Naive B cell (primary cell): ENCODE measurements at regions not wholly inside any gene's neighbourhood (a gene's known extent, or its start where the extent isn't known, plus 50 kb on each side); places are given as distances from the start of the nearest gene placed in this dataset.
A peak's percentile ranks its signal among the peaks of the same experiment; 100 is the strongest.

Source experiments
- ATAC-seq, 2 donors: fragments of 150-1000 bp; cut with Tn5 transposase; 2 replicates each; pipeline ENCODE4 v1.10.0; 2021; ENCODE audit warnings: low read depth in 2 of 2, mild to moderate bottlenecking in 2 of 2, moderate library complexity in 2 of 2
- DNase-seq: peaks from one replicate; pipeline ENCODE4 v3.0.0; 2022
- H3K27ac Mint-ChIP-seq, 6 donors: one replicate each; pipeline ENCODE4 v1.8.0; 2020 to 2022; ENCODE audit warnings: mild to moderate bottlenecking in 6 of 6, mixed read lengths in 6 of 6, moderate library complexity in 5 of 6, inconsistent platforms in 2 of 6
- H3K27me3 Mint-ChIP-seq, 3 donors: one replicate each; pipeline ENCODE4 v1.8.0; 2021 to 2022; ENCODE audit warnings: mixed read lengths in 3 of 3, mild to moderate bottlenecking in 1 of 3
- H3K36me3 Mint-ChIP-seq, 2 donors: one replicate each; pipeline ENCODE4 v1.8.0; 2020 to 2022; ENCODE audit warnings: mixed read lengths in 2 of 2, inconsistent platforms in 1 of 2, mild to moderate bottlenecking in 1 of 2
- H3K4me1 Mint-ChIP-seq, 3 donors: one replicate each; pipeline ENCODE4 v1.8.0; 2020 to 2022; ENCODE audit warnings: mixed read lengths in 3 of 3, inconsistent platforms in 1 of 3, mild to moderate bottlenecking in 1 of 3, moderate library complexity in 1 of 3
- H3K4me3 Mint-ChIP-seq, 8 donors: one replicate each; pipeline ENCODE4 v1.8.0; 2020 to 2022; ENCODE audit warnings: mild to moderate bottlenecking in 8 of 8, mixed read lengths in 8 of 8, moderate library complexity in 8 of 8, inconsistent platforms in 2 of 8
- H3K9me3 Mint-ChIP-seq, 7 donors: one replicate each; pipeline ENCODE4 v1.8.0; 2020 to 2022; ENCODE audit warnings: mixed read lengths in 7 of 7, mild to moderate bottlenecking in 5 of 7, inconsistent platforms in 2 of 7, moderate library complexity in 1 of 7

DNA sequence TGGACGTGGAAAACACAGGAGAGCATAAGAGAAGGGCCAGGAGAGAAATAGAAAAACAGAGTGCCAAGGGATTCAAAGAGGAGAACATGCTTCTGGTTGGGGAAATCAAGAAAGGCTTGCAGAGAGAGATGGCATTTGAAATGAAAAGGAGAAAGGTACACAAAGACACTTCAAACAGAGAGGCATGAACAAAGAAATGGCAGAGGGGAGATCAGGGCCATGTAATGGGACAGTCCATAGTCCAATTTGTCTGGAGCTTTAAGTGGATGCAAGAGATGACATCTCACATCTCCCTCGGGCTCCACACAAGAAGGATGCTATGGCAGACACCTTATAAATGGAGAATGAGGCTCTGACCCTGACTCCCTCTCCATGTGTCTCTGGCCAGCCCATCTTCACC is 331.1 kb downstream of the MLLT3 start:
- H3K4me3 Mint-ChIP-seq, result peak overlapping the region in 1 of 8 donors; percentile 55
- H3K27ac Mint-ChIP-seq, result peak overlapping the region in 2 of 6 donors; percentile 5 to 16
- H3K4me1 Mint-ChIP-seq, result peaks cover 3 to 15% (median 4%) of the 10 kb centered on the region in 3 donors
- DNase-seq, result no peak
- peaks cover 0 to 9% of the 10 kb centered on the region in 2 donors for H3K36me3 Mint-ChIP-seq
- peaks cover 0 to 8% (median 3%) of the 10 kb centered on the region in 7 donors for H3K9me3 Mint-ChIP-seq
- ATAC-seq, result no peak
- H3K27me3 Mint-ChIP-seq, result peaks cover 4 to 35% (median 34%) of the 10 kb centered on the region in 3 donors

DNA sequence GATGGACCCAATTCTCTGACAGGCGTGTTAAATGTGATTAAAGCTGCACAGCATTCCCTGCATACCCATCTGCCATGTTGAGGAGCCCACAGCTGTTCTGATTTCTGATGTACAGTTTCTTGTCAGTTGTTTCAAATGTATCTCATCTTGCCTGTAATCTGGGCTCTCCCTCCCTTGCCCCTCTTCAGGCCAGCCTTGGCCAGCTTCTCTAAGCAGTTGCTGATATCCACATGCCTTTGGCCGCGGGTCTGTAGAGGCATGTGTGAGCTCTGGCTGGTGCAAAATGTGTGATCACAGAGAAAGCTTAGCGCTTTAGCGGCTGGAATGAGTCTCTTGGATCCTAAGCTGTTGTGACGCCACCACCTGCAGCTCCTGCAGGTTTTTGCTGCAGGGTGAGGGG is 332.0 kb downstream of the MLLT3 start:
- Mint-ChIP-seq H3K27me3 (peaks cover 4 to 35% (median 34%) of the 10 kb centered on the region in 3 donors), H3K27ac (peak overlapping the region in 1 of 6 donors; percentile 34), H3K9me3 (peaks cover 0 to 8% (median 3%) of the 10 kb centered on the region in 7 donors), H3K4me1 (peaks cover 4 to 19% (median 6%) of the 10 kb centered on the region in 3 donors), H3K36me3 (peaks cover 0 to 9% of the 10 kb centered on the region in 2 donors), H3K4me3 (peak overlapping the region in 1 of 8 donors; percentile 21)
- ATAC-seq, result no peak
- no peak for DNase-seq

DNA sequence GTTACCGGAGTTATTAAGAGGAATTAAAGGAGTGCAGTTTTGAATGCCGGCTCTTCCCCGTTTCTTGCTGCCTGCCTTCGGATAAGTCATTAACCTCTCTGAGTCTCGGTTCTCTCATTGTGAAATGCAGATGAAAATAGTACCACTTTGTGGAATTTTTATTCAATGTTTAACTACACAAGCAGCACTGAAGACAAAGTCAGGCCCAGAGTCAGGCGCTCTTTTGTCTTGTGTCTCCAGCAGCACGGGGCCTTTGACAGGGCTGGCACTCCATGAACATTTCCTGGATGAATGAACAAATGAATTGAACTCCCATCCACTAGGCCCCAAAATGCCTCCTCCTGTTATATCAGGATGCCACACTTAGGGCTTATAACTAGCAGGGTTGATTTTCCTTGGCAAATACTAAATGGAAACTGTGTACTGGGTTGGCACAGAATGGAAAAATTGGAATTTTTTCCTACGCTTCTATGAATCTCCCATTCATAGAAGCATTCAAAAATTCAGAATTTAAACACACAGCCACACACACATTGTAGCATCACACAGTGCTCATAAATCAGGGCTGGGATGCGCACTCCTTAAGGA is 332.8 kb downstream of the MLLT3 start:
- H3K4me1 Mint-ChIP-seq, result peaks cover 4 to 19% (median 6%) of the 10 kb centered on the region in 3 donors
- peaks cover 0 to 9% of the 10 kb centered on the region in 2 donors for H3K36me3 Mint-ChIP-seq
- peaks cover 0 to 8% (median 3%) of the 10 kb centered on the region in 7 donors for H3K9me3 Mint-ChIP-seq
- no peak overlapping the region for H3K4me3 Mint-ChIP-seq
- no peak for DNase-seq
- no peak for ATAC-seq
- peak overlapping the region in 1 of 6 donors; percentile 34 for H3K27ac Mint-ChIP-seq
- peaks cover 4 to 35% (median 34%) of the 10 kb centered on the region in 3 donors for H3K27me3 Mint-ChIP-seq

DNA sequence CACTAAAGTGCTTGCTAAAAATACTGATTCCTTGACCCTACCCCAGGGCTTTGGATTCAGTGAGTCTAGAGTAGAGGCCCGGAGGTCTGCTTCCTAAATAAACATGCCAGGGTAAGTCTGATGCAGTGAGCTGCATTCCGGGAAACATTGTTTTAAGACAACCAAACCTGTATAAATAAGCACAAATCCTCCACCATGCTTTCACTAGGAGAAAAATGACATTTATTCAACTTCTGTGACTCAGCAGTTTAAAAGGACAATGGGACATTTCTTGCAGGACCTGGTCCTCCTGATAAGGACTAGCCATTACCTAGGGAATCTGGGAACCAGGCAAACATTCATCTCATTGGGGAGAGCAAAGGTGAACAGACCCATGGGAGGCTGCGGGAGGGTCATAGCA is 335.3 kb downstream of the MLLT3 start:
- Mint-ChIP-seq H3K4me1 (peaks cover 4 to 19% (median 6%) of the 10 kb centered on the region in 3 donors), H3K27ac (no peak overlapping the region), H3K9me3 (peaks cover 0 to 6% (median 2%) of the 10 kb centered on the region in 7 donors), H3K27me3 (peaks cover 0 to 17% (median 15%) of the 10 kb centered on the region in 3 donors), H3K36me3 (peaks cover 0 to 9% of the 10 kb centered on the region in 2 donors), H3K4me3 (peak overlapping the region in 1 of 8 donors; percentile 16)
- no peak for DNase-seq
- no peak for ATAC-seq

DNA sequence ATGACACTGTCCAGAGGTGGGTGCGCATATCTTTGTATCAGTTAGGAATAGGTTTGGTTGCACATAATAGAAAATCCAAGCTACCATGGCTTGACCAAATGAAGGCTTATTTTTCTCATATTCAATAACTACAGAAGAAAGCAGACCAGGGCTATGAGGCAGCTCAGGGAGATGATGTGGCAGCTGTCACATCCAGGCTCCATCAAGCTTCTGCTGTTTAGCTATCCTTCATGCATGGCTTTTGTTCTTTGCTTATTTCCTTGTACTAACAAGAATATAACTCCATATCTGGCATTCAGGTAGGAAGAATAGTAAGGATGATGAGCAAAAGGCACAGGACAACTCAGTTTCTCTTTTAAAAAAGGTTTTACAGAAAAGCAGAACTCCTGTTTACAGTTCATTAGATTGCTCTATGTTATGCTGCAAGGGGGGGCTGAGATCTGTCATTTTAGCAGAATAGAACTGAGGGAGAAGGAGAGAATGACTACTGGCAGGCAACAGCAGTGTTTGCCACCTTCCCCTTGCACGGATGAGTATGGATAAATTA is 336.1 kb downstream of the MLLT3 start:
- DNase-seq (no peak), ATAC-seq (peak in 1 of 2 donors; percentile 39)
- Mint-ChIP-seq H3K9me3 (peaks cover 0 to 3% (median 0%) of the 10 kb centered on the region in 7 donors), H3K27ac (peak overlapping the region in 1 of 6 donors; percentile 45), H3K27me3 (peaks cover 0 to 10% (median 8%) of the 10 kb centered on the region in 3 donors), H3K4me1 (peaks cover 4 to 19% (median 6%) of the 10 kb centered on the region in 3 donors), H3K36me3 (peaks cover 0 to 6% of the 10 kb centered on the region in 2 donors), H3K4me3 (no peak overlapping the region)

DNA sequence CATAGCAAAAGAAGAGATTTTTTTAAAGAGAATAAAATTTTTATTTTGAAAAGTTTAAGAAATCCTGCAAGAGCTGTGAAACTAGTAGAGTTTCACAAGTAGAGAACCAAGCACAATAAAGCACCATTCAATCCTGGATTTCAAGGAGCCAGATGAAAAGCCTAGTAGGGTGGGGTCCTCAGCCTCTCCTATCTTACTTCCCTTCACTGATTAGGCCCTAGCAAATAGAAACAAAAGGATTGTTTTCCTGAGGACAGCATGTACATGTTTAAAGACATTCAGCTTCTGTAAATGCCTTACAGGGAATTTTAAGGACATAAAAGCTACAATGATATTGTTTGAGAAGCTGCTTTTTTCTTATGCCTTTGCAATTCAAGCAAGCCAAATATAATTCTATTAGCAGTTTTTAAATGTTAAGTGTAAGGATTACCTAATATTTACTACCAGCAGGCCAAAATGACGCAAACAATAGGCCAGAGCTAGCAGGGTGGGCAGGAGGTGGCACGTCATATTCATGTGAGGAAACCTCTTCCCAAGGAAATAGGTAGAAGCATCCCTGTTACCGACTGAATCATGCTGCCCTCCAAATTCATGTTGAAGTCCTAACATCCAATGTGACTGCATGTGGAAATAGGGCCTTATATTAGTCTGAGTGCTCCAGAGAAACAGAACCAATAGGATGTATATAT is 337.6 kb downstream of the MLLT3 start:
- DNase-seq, result no peak
- no peak overlapping the region for H3K27ac Mint-ChIP-seq
- H3K27me3 Mint-ChIP-seq, result no peaks in the 10 kb centered on the region
- H3K36me3 Mint-ChIP-seq, result no peaks in the 10 kb centered on the region
- no peak overlapping the region for H3K4me3 Mint-ChIP-seq
- ATAC-seq, result no peak
- peaks cover 4 to 19% (median 6%) of the 10 kb centered on the region in 3 donors for H3K4me1 Mint-ChIP-seq
- H3K9me3 Mint-ChIP-seq, result peaks cover 0 to 2% (median 0%) of the 10 kb centered on the region in 7 donors

DNA sequence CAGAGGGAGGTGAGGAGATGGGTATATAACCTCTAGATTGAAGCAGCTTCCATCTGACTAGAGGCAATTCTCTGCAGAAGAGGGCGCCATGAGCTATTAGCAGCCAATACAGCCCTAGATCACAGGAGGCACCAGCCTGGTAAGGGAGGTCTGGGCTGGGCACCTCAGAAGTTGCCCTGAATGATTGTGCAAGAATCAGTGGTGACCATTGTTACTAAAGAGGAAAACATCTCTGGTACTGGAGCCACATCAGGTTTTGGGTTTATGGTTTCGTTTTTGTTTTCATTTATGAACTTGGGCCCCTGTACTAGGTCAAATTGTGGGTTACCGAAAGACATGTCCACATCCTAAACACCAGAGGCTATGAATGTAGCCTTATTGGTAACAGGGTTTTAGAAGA is 342.0 kb downstream of the MLLT3 start:
- no peak for DNase-seq
- H3K4me1 Mint-ChIP-seq, result no peaks in the 10 kb centered on the region
- no peak overlapping the region for H3K4me3 Mint-ChIP-seq
- H3K36me3 Mint-ChIP-seq, result peaks cover 0 to 7% of the 10 kb centered on the region in 2 donors
- ATAC-seq, result no peak
- no peak overlapping the region for H3K27ac Mint-ChIP-seq
- peaks cover 5 to 28% (median 19%) of the 10 kb centered on the region in 7 donors for H3K9me3 Mint-ChIP-seq
- H3K27me3 Mint-ChIP-seq, result peaks cover 0 to 5% (median 0%) of the 10 kb centered on the region in 3 donors

DNA sequence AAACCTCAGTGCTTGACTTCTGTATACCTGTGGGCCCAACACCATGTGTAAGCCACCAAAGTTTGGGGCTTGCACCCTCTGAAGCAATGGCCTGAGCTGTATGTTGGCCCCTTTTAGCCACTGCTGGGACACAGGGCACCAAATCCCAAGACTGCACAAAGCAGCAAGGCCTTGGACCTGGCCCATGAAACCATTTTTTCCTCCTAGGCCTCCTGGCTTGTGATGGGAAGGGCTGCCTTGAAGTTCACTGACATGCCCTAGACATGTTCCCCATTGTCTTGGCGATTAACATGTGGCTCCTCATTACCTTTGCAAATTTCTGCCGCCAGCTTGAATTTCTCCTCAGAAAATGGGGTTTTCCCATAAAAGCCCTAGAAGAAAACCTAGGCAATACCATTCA is 345.5 kb downstream of the MLLT3 start:
- no peak overlapping the region for H3K27ac Mint-ChIP-seq
- no peak overlapping the region for H3K4me3 Mint-ChIP-seq
- H3K9me3 Mint-ChIP-seq, result peaks cover 5 to 28% (median 22%) of the 10 kb centered on the region in 7 donors
- ATAC-seq (no peak), DNase-seq (no peak)
- peaks cover 5 to 12% (median 11%) of the 10 kb centered on the region in 3 donors for H3K27me3 Mint-ChIP-seq
- H3K36me3 Mint-ChIP-seq, result peaks cover 0 to 8% of the 10 kb centered on the region in 2 donors
- no peaks in the 10 kb centered on the region for H3K4me1 Mint-ChIP-seq

DNA sequence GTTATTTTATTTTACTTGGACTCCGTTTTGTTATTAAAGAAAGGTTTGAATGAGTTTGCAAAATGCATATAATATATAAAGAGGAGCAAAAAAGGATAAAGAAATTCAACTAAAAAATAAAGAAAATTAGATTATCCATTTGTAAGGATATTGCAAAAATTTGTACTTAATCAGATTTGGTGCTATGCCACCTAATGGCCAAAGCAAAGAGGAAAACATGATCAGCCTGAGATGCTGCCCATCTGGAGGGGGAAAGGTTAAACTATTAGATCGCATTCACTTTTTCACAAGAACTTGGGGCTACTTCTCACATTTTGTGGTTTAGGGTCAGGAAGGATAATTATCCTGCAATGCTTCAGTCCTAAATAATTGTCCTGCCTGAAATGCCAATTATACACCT is 350.6 kb downstream of the MLLT3 start:
- no peak for ATAC-seq
- H3K27me3 Mint-ChIP-seq, result peaks cover 5 to 35% (median 12%) of the 10 kb centered on the region in 3 donors

DNA sequence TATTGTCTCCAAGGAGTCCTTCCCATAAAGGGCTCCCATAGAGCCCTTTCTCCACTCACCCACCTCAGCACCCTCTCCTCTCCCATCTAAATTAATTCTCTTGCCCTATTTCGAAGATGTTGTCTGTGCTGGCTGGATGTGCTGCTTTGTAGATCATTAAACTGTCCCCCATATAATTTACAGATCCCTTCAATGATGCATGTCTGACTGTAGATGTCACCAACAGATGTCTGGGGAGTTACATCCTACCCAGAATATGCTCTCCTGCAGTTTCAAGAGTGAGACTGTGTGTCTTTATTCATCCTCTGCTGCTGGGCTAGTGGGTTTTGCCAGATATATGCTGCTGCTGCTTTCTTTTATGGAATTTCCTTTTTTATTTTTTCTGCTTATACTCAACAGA is 351.2 kb downstream of the MLLT3 start:
- no peak for ATAC-seq
- peaks cover 5 to 35% (median 17%) of the 10 kb centered on the region in 3 donors for H3K27me3 Mint-ChIP-seq

More for the DNA sequence above, 350.6 kb downstream of the MLLT3 start:
- Mint-ChIP-seq H3K4me1 (peaks cover 0 to 6% (median 4%) of the 10 kb centered on the region in 3 donors), H3K36me3 (peaks cover 0 to 8% of the 10 kb centered on the region in 2 donors), H3K27ac (no peak overlapping the region), H3K4me3 (no peak overlapping the region), H3K9me3 (peaks cover 2 to 14% (median 10%) of the 10 kb centered on the region in 7 donors)
- DNase-seq, result no peak

DNA sequence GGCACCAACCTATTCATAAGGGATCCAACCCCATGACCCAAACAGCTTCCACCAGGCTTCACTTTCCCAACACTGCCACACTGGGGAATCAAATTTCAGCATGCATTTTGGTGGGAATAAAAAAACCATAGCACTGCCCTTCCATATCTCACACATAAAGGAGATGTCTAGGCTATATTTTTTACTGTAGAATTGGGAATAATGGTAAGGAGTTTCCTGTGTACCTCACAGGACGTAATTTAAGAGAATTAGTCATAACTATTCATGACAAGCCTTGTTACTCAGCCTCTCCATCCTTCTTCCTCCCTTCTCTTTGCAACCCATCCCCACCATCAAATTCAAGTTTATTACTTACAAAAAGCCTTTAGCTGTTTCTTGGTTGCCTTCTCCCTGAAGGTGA is 352.1 kb downstream of the MLLT3 start:
- no peak overlapping the region for H3K27ac Mint-ChIP-seq
- peaks cover 0 to 6% (median 4%) of the 10 kb centered on the region in 3 donors for H3K4me1 Mint-ChIP-seq
- peaks cover 0 to 9% of the 10 kb centered on the region in 2 donors for H3K36me3 Mint-ChIP-seq

More for the DNA sequence above, 351.2 kb downstream of the MLLT3 start:
- Mint-ChIP-seq H3K27ac (no peak overlapping the region), H3K4me3 (no peak overlapping the region), H3K36me3 (peaks cover 0 to 12% of the 10 kb centered on the region in 2 donors), H3K4me1 (peaks cover 0 to 6% (median 4%) of the 10 kb centered on the region in 3 donors), H3K9me3 (peaks cover 3 to 13% (median 8%) of the 10 kb centered on the region in 7 donors)
- no peak for DNase-seq

DNA sequence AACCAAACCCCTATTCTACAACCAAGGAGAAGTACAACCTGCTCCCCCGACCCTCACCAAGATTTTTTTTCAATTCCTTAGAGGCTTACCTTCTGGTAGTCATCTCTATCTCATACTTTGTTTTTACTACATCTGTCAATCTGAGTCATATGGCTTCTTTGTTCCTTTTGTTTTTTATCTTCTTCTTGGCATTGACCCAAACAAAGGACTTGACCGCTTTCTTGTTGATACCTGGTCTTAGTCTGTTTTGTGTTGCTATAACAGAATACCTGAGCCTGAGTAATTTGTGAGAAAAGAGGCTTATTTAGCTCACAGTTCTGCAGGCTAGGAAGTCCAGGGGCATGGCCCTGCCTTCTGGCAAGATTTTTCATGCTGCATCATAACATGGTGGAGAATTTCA is 352.7 kb downstream of the MLLT3 start:
- peaks cover 0 to 6% (median 4%) of the 10 kb centered on the region in 3 donors for H3K4me1 Mint-ChIP-seq

More for the DNA sequence above, 352.1 kb downstream of the MLLT3 start:
- DNase-seq (no peak), ATAC-seq (no peak)
- H3K4me3 Mint-ChIP-seq, result no peak overlapping the region
- peaks cover 0 to 35% (median 25%) of the 10 kb centered on the region in 3 donors for H3K27me3 Mint-ChIP-seq
- H3K9me3 Mint-ChIP-seq, result peaks cover 1 to 11% (median 5%) of the 10 kb centered on the region in 7 donors

DNA sequence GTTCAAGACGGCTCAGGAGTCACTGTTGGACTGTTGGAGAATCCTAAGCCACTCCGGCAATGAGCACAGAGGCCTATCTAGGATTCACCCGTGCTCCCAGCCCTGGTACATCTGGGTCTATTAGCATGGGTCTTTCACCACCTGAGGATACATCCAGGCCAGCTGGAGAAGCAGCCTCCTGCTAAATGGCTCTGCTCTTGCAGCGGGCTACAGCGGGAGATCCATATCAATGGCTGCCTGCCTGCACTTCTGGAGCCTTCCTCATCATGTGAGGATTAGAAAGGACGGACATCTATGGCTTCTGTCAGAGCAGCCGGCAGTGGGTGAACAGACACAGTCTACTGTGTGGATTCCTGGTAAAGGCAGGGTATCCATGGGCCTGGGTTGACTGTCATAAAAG is 357.4 kb downstream of the MLLT3 start:
- DNase-seq, result no peak

More for the DNA sequence above, 352.7 kb downstream of the MLLT3 start:
- Mint-ChIP-seq H3K4me3 (no peak overlapping the region), H3K27ac (peak overlapping the region in 1 of 6 donors; percentile 44), H3K36me3 (peaks cover 0 to 9% of the 10 kb centered on the region in 2 donors), H3K9me3 (peaks cover 3 to 11% (median 7%) of the 10 kb centered on the region in 7 donors), H3K27me3 (peaks cover 0 to 35% (median 25%) of the 10 kb centered on the region in 3 donors)
- ATAC-seq (no peak), DNase-seq (no peak)

More for the DNA sequence above, 357.4 kb downstream of the MLLT3 start:
- Mint-ChIP-seq H3K27ac (peak overlapping the region in 1 of 6 donors; percentile 57), H3K4me3 (no peak overlapping the region), H3K9me3 (peaks cover 3 to 11% (median 7%) of the 10 kb centered on the region in 7 donors), H3K36me3 (peaks cover 0 to 9% of the 10 kb centered on the region in 2 donors), H3K27me3 (peaks cover 0 to 15% (median 13%) of the 10 kb centered on the region in 3 donors), H3K4me1 (no peaks in the 10 kb centered on the region)
- ATAC-seq, result no peak
